HEK293 (cell line): ENCODE measurements at regions not wholly inside any gene's neighbourhood (a gene's known extent, or its start where the extent isn't known, plus 50 kb on each side); places are given as distances from the start of the nearest gene placed in this dataset.

Experiments
- SETDB1 ChIP-seq: IDR thresholded peaks from one replicate; pipeline ENCODE4 v1.6.1; 2017; ENCODE audit warnings: mild to moderate bottlenecking, low read length, moderate library complexity, mixed read lengths; ENCODE audit not compliant: insufficient read length
- ZNF174 ChIP-seq: fragments of 450-650 bp; formaldehyde crosslinking; IDR thresholded peaks from 2 replicates; pipeline ENCODE4 v1.5.0; 2017; ENCODE audit warnings: missing biosample characterization, mild to moderate bottlenecking, missing genetic modification characterization
- ZNF274 ChIP-seq, 2 experiments: fragments of 200-500 bp in 1 of 2; fragments of 450-650 bp in 1 of 2; sonication (Bioruptor generic) in 1 of 2; formaldehyde crosslinking in 1 of 2; IDR thresholded peaks; 2 replicates each; pipeline versions ENCODE4 v1.5.1 to v1.6.1; 2014 to 2016; ENCODE audit warnings: borderline replicate concordance in 1 of 2, inconsistent platforms in 1 of 2, low read length in 1 of 2, missing biosample characterization in 1 of 2, missing genetic modification characterization in 1 of 2
- ZNF571 ChIP-seq: fragments of 450-650 bp; formaldehyde crosslinking; IDR thresholded peaks from 2 replicates; pipeline ENCODE4 v1.5.0; 2017; ENCODE audit warnings: missing biosample characterization, missing genetic modification characterization
- TF ChIP-seq, protein P1 (sequence below): fragments of 450-650 bp; formaldehyde crosslinking; IDR thresholded peaks from 2 replicates; pipeline ENCODE4 v1.5.1; 2016; ENCODE audit warnings: missing biosample characterization, missing genetic modification characterization

- TF ChIP-seq, protein P1, sequence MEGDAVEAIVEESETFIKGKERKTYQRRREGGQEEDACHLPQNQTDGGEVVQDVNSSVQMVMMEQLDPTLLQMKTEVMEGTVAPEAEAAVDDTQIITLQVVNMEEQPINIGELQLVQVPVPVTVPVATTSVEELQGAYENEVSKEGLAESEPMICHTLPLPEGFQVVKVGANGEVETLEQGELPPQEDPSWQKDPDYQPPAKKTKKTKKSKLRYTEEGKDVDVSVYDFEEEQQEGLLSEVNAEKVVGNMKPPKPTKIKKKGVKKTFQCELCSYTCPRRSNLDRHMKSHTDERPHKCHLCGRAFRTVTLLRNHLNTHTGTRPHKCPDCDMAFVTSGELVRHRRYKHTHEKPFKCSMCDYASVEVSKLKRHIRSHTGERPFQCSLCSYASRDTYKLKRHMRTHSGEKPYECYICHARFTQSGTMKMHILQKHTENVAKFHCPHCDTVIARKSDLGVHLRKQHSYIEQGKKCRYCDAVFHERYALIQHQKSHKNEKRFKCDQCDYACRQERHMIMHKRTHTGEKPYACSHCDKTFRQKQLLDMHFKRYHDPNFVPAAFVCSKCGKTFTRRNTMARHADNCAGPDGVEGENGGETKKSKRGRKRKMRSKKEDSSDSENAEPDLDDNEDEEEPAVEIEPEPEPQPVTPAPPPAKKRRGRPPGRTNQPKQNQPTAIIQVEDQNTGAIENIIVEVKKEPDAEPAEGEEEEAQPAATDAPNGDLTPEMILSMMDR (tag by site-specific recombination) = no peak
- TF ChIP-seq ZNF571 (tag by site-specific recombination) = no peak
- no peak for TF ChIP-seq SETDB1
- no peak for TF ChIP-seq ZNF174 (tag by site-specific recombination)
- TF ChIP-seq ZNF274 (IDR thresholded peaks at IDR 0.05; ENCODE audit: low read length) = no peak
- TF ChIP-seq ZNF274 (tag by site-specific recombination; IDR thresholded peaks at IDR 0.05; ENCODE audit: borderline replicate concordance) = no peak
Measured at GRCh38 chr12:90871726-90872096, 83.3 kb downstream of the CCER1 start.
